ENCODE measurements at regions not wholly inside any gene's neighbourhood (a gene's known extent, or its start where the extent isn't known, plus 50 kb on each side); places are given as distances from the start of the nearest gene placed in this dataset.

- CTCF ChIA-PET: interaction anchor here (0.6 kb wide), 1 partner anchor 56 kb away, joined by 3 read pairs; no protein-coding TSS in a partner anchor
- intact Hi-C loops (cut with micrococcal nuclease; ENCODE audit: unreplicated experiment) (no loop called here), in situ Hi-C loops (cut with HindIII; ENCODE audit: low pct_unique_long_range_greater_than_20kb, low sequenced_read_pairs) (no loop called here)
- no peak for DNase-seq (ENCODE audit: low read depth, low spot score)
- Histone ChIP-seq H3K27me3 (ENCODE audit: control insufficient read depth, insufficient read depth, low read length) (no peaks in the 10 kb centered on the region), H3K4me3 (ENCODE audit: low read depth in 2 of 2, low read length in 2 of 2) (no peak overlapping the region), H3K9me3 (ENCODE audit: control insufficient read depth, insufficient read depth, low read depth, low read length) (no peaks in the 10 kb centered on the region), H3K36me3 (ENCODE audit: control insufficient read depth, insufficient read depth, low read length) (no peaks in the 10 kb centered on the region), H3K4me1 (ENCODE audit: control insufficient read depth, insufficient read depth, low read length) (peaks cover 5% of the 10 kb centered on the region), H3K27ac (ENCODE audit: low read length) (no peak overlapping the region)
- TF ChIP-seq REST (IDR thresholded peaks at IDR 0.05; ENCODE audit: insufficient read depth in 1 of 2, low read depth in 2 of 2, low read length in 1 of 2) (no peak), SIN3A (IDR thresholded peaks at IDR 0.05; ENCODE audit: borderline replicate concordance, insufficient read depth, low read depth, low read length) (no peak), TCF7L2 (IDR thresholded peaks at IDR 0.05; ENCODE audit: low read depth, low read length) (no peak), POLR2AphosphoS5 (IDR thresholded peaks at IDR 0.05; ENCODE audit: low read depth, low read length) (no peak), CTCF (IDR thresholded peaks at IDR 0.05) (no peak)
- POLR2A ChIA-PET: no interaction called here
- BruUV-seq (replicated peaks): no TSS peak
- no peak for ATAC-seq
Observed at GRCh38 chr20:20895537-20895936, 183.1 kb upstream of the RALGAPA2 start.

- Histone ChIP-seq H3K4me3 (ENCODE audit: low read depth in 2 of 2, low read length in 2 of 2) (no peak overlapping the region), H3K27ac (ENCODE audit: low read length) (no peak overlapping the region), H3K9me3 (ENCODE audit: control insufficient read depth, insufficient read depth, low read depth, low read length) (no peaks in the 10 kb centered on the region), H3K27me3 (ENCODE audit: control insufficient read depth, insufficient read depth, low read length) (no peaks in the 10 kb centered on the region), H3K36me3 (ENCODE audit: control insufficient read depth, insufficient read depth, low read length) (no peaks in the 10 kb centered on the region), H3K4me1 (ENCODE audit: control insufficient read depth, insufficient read depth, low read length) (peaks cover 5% of the 10 kb centered on the region)
- ChIA-PET CTCF (interaction anchor here (0.6 kb wide), 1 partner anchor 55 kb away, joined by 3 read pairs; no protein-coding TSS in a partner anchor), POLR2A (no interaction called here)
- DNase-seq (ENCODE audit: low read depth, low spot score) (no peak), ATAC-seq (no peak)
- BruUV-seq (replicated peaks): no TSS peak
- TF ChIP-seq POLR2AphosphoS5 (IDR thresholded peaks at IDR 0.05; ENCODE audit: low read depth, low read length): no peak
- no peak for TF ChIP-seq REST (IDR thresholded peaks at IDR 0.05; ENCODE audit: insufficient read depth in 1 of 2, low read depth in 2 of 2, low read length in 1 of 2)
- TF ChIP-seq CTCF (IDR thresholded peaks at IDR 0.05): no peak
- TF ChIP-seq SIN3A (IDR thresholded peaks at IDR 0.05; ENCODE audit: borderline replicate concordance, insufficient read depth, low read depth, low read length): no peak
- no peak for TF ChIP-seq TCF7L2 (IDR thresholded peaks at IDR 0.05; ENCODE audit: low read depth, low read length)
- in situ Hi-C loops (cut with HindIII; ENCODE audit: low pct_unique_long_range_greater_than_20kb, low sequenced_read_pairs): no loop called here
- intact Hi-C loops (cut with micrococcal nuclease; ENCODE audit: unreplicated experiment): no loop called here
Observed at GRCh38 chr20:20894753-20895152, 182.3 kb upstream of the RALGAPA2 start.
